Heart left ventricle (tissue), 16 donors: ENCODE measurements at regions not wholly inside any gene's neighbourhood (a gene's known extent, or its start where the extent isn't known, plus 50 kb on each side); places are given as distances from the start of the nearest gene placed in this dataset.
A peak's percentile ranks its signal among the peaks of the same experiment; 100 is the strongest.

Experiments
- ATAC-seq, 4 donors: fragments of 200-7000 bp; cut with Tn5 transposase; one replicate each; pipeline ENCODE4 v1.9.1; 2020 to 2022; ENCODE audit warnings: moderate library complexity in 4 of 4, mild to moderate bottlenecking in 3 of 4, moderate number of reproducible peaks in 1 of 4
- DNase-seq, 5 donors: peaks; one replicate each; pipeline ENCODE4 v3.0.0-alpha.2; 2020
- H3K27ac ChIP-seq, 12 donors: fragments of 200-600 bp; sonication (generic) in 4 of 12; one replicate each; pipeline versions ENCODE4 v1.5.0 to v1.8.0; 2016 to 2022; ENCODE audit warnings: mild to moderate bottlenecking in 2 of 12
- H3K27me3 ChIP-seq, 9 donors: fragments of 200-600 bp; sonication (generic) in 2 of 9; one replicate each; pipeline versions ENCODE4 v1.5.1 to v1.8.0; 2016 to 2022; ENCODE audit warnings: mild to moderate bottlenecking in 3 of 9
- H3K36me3 ChIP-seq, 9 donors: fragments of 200-600 bp; sonication (generic) in 2 of 9; one replicate each; pipeline versions ENCODE4 v1.5.0 to v1.8.0; 2018 to 2022; ENCODE audit warnings: mild to moderate bottlenecking in 2 of 9
- H3K4me1 ChIP-seq, 12 donors: fragments of 200-600 bp; sonication (generic) in 4 of 12; one replicate each; pipeline versions ENCODE4 v1.5.0 to v1.8.0; 2016 to 2022; ENCODE audit warnings: mild to moderate bottlenecking in 3 of 12
- H3K4me3 ChIP-seq, 12 donors: fragments of 200-600 bp; sonication (generic) in 4 of 12; one replicate each; pipeline versions ENCODE4 v1.5.0 to v1.8.0; 2017 to 2022; ENCODE audit warnings: mild to moderate bottlenecking in 9 of 12, moderate library complexity in 4 of 12
- H3K9me3 ChIP-seq, 12 donors: fragments of 200-600 bp; sonication (generic) in 4 of 12; one replicate each; pipeline versions ENCODE4 v1.5.0 to v1.8.0; 2016 to 2022; ENCODE audit warnings: mild to moderate bottlenecking in 1 of 12
- POLR2A ChIP-seq, 2 donors: fragments of 450-650 bp; IDR thresholded peaks; one replicate each; pipeline ENCODE4 v1.6.1; 2017; ENCODE audit warnings: antibody characterized with exemption in 2 of 2, mild to moderate bottlenecking in 2 of 2, moderate library complexity in 2 of 2
- WGBS, 4 donors: extraction: QIAGEN DNeasy Blood & Tissue Kit in 2 of 4; methylation state at CpG; one replicate each; pipeline versions ENCODE4 v1.1.5 to v1.1.7; 2013 to 2018; 5-methylcytosine and 5-hydroxymethylcytosine counted together
- intact Hi-C, 10 donors: fragments of 100-400 bp; cut with DNase I; formaldehyde crosslinking; loops; one replicate each; pipeline versions ENCODE4 v1.11.1 to v1.14.2; 2022
- TF ChIP-seq, protein P1 (sequence below), 12 donors: fragments of 200-600 bp; sonication (generic) in 4 of 12; IDR thresholded peaks; one replicate each; pipeline versions ENCODE4 v1.5.0 to v1.8.0; 2018 to 2022; ENCODE audit warnings: antibody characterized with exemption in 12 of 12, mild to moderate bottlenecking in 5 of 12
- donor health status: ischemic (EF 13 %, LVEDD 7.1; RV severe dilation, severe dysfunction).
- donor health status: healthy with polysubstance abuse.
- donor health status: DM: no; HTN: yes; CAD: no.
- donor health status: DM: no; HTN: no; CAD: no.
- donor health status: ischemic (EF 25% LVEDD 6.9; RV normal size, moderate dysfunction).
- donor health status: ischemic (EF 25% LVEDD 5.7; RV mildly dilated, moderate dysfunction).
- donor health status: healthy.
- donor health status: DM: yes; HTN: yes; CAD: no.
- donor health status: ischemic (EF 35%, LVEDD 5.7; RV mildly dilated, moderate dysfunction).
- donor health status: nonischemic (EF 11% LVEDD 7.7; RV severe dilation, severe dysfunction).
- donor health status: DM: yes; HTN: yes; CAD: no.
- donor health status: PGD.
- donor health status: ischemic (EF 29% LVEDD 5.4; RV normal size, mild dysfunction).
- donor health status: nonischemic (EF 23%, LVEDD 6.1; RV moderate dilation, normal function).

DNA sequence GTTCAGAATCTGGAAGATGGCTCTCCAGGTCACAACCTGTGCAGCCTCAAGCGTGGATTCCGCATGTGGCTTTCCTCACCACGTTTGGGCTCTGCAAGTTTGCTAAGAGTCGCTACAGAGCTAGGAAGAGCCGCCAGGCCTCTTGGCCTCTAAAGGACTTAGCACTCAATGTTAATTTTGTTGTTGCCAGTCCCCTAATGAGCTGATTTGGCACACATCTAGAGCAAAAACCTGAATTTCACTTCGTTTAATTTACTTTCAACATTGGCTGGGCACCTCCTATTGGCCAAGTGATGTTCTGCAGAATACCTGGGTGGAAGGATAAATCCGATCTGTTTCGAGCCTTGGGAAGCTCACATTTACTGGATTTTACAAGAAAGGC lies 65.8 kb upstream of the UNC5A start:
- TF ChIP-seq, protein P1, sequence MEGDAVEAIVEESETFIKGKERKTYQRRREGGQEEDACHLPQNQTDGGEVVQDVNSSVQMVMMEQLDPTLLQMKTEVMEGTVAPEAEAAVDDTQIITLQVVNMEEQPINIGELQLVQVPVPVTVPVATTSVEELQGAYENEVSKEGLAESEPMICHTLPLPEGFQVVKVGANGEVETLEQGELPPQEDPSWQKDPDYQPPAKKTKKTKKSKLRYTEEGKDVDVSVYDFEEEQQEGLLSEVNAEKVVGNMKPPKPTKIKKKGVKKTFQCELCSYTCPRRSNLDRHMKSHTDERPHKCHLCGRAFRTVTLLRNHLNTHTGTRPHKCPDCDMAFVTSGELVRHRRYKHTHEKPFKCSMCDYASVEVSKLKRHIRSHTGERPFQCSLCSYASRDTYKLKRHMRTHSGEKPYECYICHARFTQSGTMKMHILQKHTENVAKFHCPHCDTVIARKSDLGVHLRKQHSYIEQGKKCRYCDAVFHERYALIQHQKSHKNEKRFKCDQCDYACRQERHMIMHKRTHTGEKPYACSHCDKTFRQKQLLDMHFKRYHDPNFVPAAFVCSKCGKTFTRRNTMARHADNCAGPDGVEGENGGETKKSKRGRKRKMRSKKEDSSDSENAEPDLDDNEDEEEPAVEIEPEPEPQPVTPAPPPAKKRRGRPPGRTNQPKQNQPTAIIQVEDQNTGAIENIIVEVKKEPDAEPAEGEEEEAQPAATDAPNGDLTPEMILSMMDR (IDR thresholded peaks at IDR 0.05), result peak in 3 of 12 donors; percentile 8 to 13 (median 12)
- TF ChIP-seq POLR2A (IDR thresholded peaks at IDR 0.05), result no peak
- WGBS, 4 donors, result 56 to 59% (median 57%) methylated on average over 8 of the region's 8 CpGs
- Histone ChIP-seq H3K9me3 (no peaks in the 10 kb centered on the region), H3K4me3 (no peak overlapping the region), H3K4me1 (peaks cover 0 to 17% (median 5%) of the 10 kb centered on the region in 12 donors), H3K27me3 (peaks cover 46 to 98% (median 79%) of the 10 kb centered on the region in 9 donors), H3K27ac (no peak overlapping the region), H3K36me3 (no peaks in the 10 kb centered on the region)
- no peak for ATAC-seq
- intact Hi-C loops, result no loop called here
- DNase-seq, result no peak

DNA sequence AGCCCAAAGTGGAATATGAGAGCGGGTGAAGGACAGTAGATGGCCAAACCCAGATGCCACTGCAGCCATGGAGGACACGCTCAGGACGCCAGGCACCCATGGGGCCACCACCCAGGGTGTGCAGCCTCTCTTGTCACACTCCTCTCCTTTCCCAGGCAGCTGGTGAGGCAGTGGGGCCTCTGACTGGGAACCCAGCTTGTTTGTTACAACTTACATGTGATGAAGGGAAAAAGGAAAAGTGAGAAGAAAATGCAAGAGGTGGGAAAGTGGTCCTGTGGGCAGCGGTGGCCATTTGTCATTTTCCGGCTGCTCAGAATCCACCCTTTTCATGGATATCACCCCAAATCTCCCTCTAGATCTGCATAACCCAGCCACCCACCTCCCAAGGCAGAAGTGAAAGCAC lies 62.7 kb upstream of the UNC5A start:
- ATAC-seq (no peak), DNase-seq (no peak)
- 83 to 92% (median 87%) methylated on average over 5 of the region's 5 CpGs for WGBS, 4 donors
- no peak overlapping the region for H3K4me3 ChIP-seq
- intact Hi-C loops, result no loop called here
- H3K27me3 ChIP-seq, result peaks cover 30 to 86% (median 71%) of the 10 kb centered on the region in 9 donors
- no peaks in the 10 kb centered on the region for H3K36me3 ChIP-seq
- no peaks in the 10 kb centered on the region for H3K9me3 ChIP-seq
- no peak overlapping the region for H3K27ac ChIP-seq
- H3K4me1 ChIP-seq, result peaks cover 0 to 17% (median 5%) of the 10 kb centered on the region in 12 donors
- TF ChIP-seq, protein P1 (IDR thresholded peaks at IDR 0.05), result no peak
- no peak for TF ChIP-seq POLR2A (IDR thresholded peaks at IDR 0.05)

DNA sequence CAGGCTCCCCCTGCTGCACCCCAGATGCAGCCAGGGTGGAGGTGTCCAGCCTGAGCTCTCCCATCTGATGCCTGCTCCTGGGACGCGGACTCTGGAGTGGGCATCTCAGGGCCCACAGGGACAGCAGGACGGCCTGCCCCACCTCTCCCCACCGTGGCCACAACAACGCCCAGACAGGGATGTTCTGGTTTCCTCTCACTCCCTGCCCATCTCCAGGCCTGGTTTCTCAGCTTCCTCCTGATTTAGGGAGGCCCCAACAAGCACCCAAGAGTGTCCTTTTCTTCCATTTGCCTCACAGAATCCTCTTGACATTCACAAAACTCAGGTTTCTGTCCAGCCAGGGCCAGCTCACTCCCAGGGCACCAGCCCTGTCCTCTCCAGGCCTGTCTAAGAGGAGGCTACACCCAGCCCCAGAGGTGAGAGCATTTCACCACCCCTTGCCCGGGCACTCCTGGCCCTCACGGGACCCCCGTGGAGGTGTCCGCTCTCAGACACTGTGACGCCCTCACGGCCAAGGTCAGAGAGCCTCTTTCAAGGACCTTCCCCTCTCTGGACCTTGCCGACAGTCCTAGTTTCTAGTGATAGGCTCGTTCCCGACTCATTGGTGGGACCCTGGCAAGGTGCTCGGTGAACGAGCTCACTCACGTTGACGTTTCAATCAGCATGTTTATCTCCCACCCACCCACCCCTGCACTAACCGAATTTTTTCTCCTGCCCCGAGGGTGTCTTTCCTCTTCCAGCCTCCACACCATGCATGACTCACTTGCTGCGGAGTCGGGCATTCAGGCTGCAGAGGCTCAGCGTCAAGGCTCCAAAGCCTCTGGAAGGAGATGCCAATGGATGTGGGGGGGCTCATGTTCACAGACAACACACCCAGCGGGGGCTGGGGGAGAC lies 62.0 kb upstream of the UNC5A start:
- intact Hi-C loops, result no loop called here
- Histone ChIP-seq H3K4me1 (peaks cover 0 to 13% (median 5%) of the 10 kb centered on the region in 12 donors), H3K9me3 (no peaks in the 10 kb centered on the region), H3K27me3 (peaks cover 24 to 80% (median 65%) of the 10 kb centered on the region in 9 donors), H3K4me3 (no peak overlapping the region), H3K27ac (no peak overlapping the region), H3K36me3 (no peaks in the 10 kb centered on the region)
- 72 to 78% (median 75%) methylated on average over 24 of the region's 24 CpGs for WGBS, 4 donors
- TF ChIP-seq POLR2A (IDR thresholded peaks at IDR 0.05), result no peak
- TF ChIP-seq, protein P1 (IDR thresholded peaks at IDR 0.05), result no peak
- ATAC-seq (no peak), DNase-seq (no peak)
